T-cell (primary cell): ENCODE measurements at regions not wholly inside any gene's neighbourhood (a gene's known extent, or its start where the extent isn't known, plus 50 kb on each side); places are given as distances from the start of the nearest gene placed in this dataset.

Experiments
- ATAC-seq, 4 experiments: fragments of 200-7000 bp in 3 of 4; fragments of 150-1000 bp in 1 of 4; cut with Tn5 transposase; replicated peaks in 1 of 4; 1 replicate in 3 of 4; 2 replicates in 1 of 4; pipeline ENCODE4 v1.10.0; 2021; ENCODE audit warnings: moderate library complexity in 3 of 4, mild to moderate bottlenecking in 2 of 4, moderate number of reproducible peaks in 1 of 4
- CTCF ChIA-PET, 2 donors: fragments of 300-600 bp; sonication (Branson Sonifier 250); formaldehyde crosslinking; loops; one replicate each; lab custom pipeline; 2022; ENCODE audit warnings: antibody characterized with exemption in 2 of 2; lab: Charles Lee
- POLR2A ChIA-PET, 2 donors: fragments of 300-600 bp; sonication (Branson Sonifier 250); formaldehyde crosslinking; loops; one replicate each; lab custom pipeline; 2022; ENCODE audit warnings: antibody characterized with exemption in 2 of 2; lab: Charles Lee
- DNase-seq, 35 experiments: peaks; one replicate each; pipeline versions ENCODE4 v3.0.0 to v3.0.0-alpha.2; 2013 to 2023
- H3K27ac ChIP-seq: one replicate; pipeline ENCODE4 v1.5.1; 2013; ENCODE audit warnings: low read length
- H3K27me3 ChIP-seq, 2 experiments: replicated peaks in 1 of 2; 1 replicate in 1 of 2; 2 replicates in 1 of 2; pipeline versions ENCODE4 v1.6.1 to v1.7.0; 2013; ENCODE audit warnings: low read length in 1 of 2, mixed read lengths in 1 of 2; ENCODE audit not compliant: control insufficient read depth in 2 of 2, insufficient read depth in 2 of 2; ENCODE audit errors: extremely low read depth in 1 of 2
- H3K36me3 ChIP-seq, 2 donors: 1 replicate in 1 of 2; 2 replicates in 1 of 2; pipeline versions ENCODE4 v1.6.1 to v1.7.0; 2013; ENCODE audit warnings: low read length in 1 of 2; ENCODE audit not compliant: control insufficient read depth in 2 of 2, insufficient read depth in 1 of 2; ENCODE audit errors: extremely low read depth in 1 of 2
- H3K4me1 ChIP-seq, 2 experiments: 1 replicate in 1 of 2; 2 replicates in 1 of 2; pipeline versions ENCODE4 v1.6.1 to v1.7.0; 2013; ENCODE audit warnings: low read length in 2 of 2, mixed read lengths in 1 of 2; ENCODE audit not compliant: insufficient read depth in 2 of 2, control insufficient read depth in 1 of 2; ENCODE audit errors: extremely low read depth in 1 of 2
- H3K4me3 ChIP-seq, 2 donors: 1 replicate in 1 of 2; 2 replicates in 1 of 2; pipeline versions ENCODE4 v1.5.1 to v1.7.0; 2013; ENCODE audit warnings: mild to moderate bottlenecking in 2 of 2, low read length in 1 of 2, moderate library complexity in 1 of 2; ENCODE audit not compliant: control insufficient read depth in 1 of 2; ENCODE audit errors: extremely low read depth in 1 of 2
- H3K9me3 ChIP-seq: 2 replicates; pipeline ENCODE4 v1.7.0; 2013
- H3K27ac Mint-ChIP-seq, 2 donors: one replicate each; pipeline ENCODE4 v1.8.0; 2020 to 2021; ENCODE audit warnings: mild to moderate bottlenecking in 2 of 2, mixed read lengths in 2 of 2
- H3K27me3 Mint-ChIP-seq, 2 donors: one replicate each; pipeline ENCODE4 v1.8.0; 2021 to 2022; ENCODE audit warnings: mixed read lengths in 2 of 2
- H3K36me3 Mint-ChIP-seq: one replicate; pipeline ENCODE4 v1.8.0; 2021; ENCODE audit warnings: mixed read lengths
- H3K4me1 Mint-ChIP-seq, 3 donors: one replicate each; pipeline ENCODE4 v1.8.0; 2020 to 2022; ENCODE audit warnings: mixed read lengths in 3 of 3, mild to moderate bottlenecking in 1 of 3
- H3K4me3 Mint-ChIP-seq, 3 donors: one replicate each; pipeline ENCODE4 v1.8.0; 2020 to 2022; ENCODE audit warnings: mild to moderate bottlenecking in 3 of 3, mixed read lengths in 3 of 3, moderate library complexity in 3 of 3
- H3K9me3 Mint-ChIP-seq, 3 donors: one replicate each; pipeline ENCODE4 v1.8.0; 2020 to 2022; ENCODE audit warnings: mixed read lengths in 3 of 3
- WGBS: methylation state at CpG from one replicate; pipeline ENCODE4 v1.1.5; 2013; ENCODE audit warnings: missing lambda C conversion rate; ENCODE audit not compliant: insufficient coverage; 5-methylcytosine and 5-hydroxymethylcytosine counted together

DNA sequence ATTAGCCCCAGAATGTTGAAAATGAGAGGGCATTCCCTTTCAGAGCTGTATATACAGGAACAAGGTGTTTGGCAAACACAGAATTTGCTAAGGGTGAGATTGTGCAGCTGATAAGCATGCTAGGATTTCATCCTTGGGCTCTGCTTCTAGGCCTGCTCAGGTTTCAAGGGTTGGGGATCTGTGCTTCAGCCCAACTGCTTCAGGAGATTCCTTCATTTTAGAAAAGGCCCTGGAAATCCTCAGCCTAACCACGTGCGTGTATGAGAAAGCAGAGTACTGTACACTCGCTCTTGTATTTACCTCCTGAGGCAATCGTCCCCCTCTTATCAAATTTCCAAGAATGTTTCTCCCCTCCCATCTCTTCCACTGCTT is 291.6 kb upstream of the ARGLU1 start:
- H3K4me1 Mint-ChIP-seq = no peaks in the 10 kb centered on the region
- no peaks in the 10 kb centered on the region for H3K36me3 ChIP-seq
- peaks cover 0 to 2% (median 0%) of the 10 kb centered on the region in 3 donors for H3K9me3 Mint-ChIP-seq
- ChIA-PET POLR2A (no interaction called here), CTCF (no interaction called here)
- WGBS = 76% methylated on average over 4 of the region's 4 CpGs
- no peak overlapping the region for H3K4me3 Mint-ChIP-seq
- ATAC-seq = no peak
- H3K27me3 ChIP-seq = no peaks in the 10 kb centered on the region
- no peaks in the 10 kb centered on the region for H3K4me1 ChIP-seq
- H3K9me3 ChIP-seq = no peaks in the 10 kb centered on the region
- H3K27ac Mint-ChIP-seq = no peak overlapping the region
- H3K4me3 ChIP-seq = no peak overlapping the region
- DNase-seq = no peak
- no peak overlapping the region for H3K27ac ChIP-seq
- no peaks in the 10 kb centered on the region for H3K27me3 Mint-ChIP-seq
- no peaks in the 10 kb centered on the region for H3K36me3 Mint-ChIP-seq

DNA sequence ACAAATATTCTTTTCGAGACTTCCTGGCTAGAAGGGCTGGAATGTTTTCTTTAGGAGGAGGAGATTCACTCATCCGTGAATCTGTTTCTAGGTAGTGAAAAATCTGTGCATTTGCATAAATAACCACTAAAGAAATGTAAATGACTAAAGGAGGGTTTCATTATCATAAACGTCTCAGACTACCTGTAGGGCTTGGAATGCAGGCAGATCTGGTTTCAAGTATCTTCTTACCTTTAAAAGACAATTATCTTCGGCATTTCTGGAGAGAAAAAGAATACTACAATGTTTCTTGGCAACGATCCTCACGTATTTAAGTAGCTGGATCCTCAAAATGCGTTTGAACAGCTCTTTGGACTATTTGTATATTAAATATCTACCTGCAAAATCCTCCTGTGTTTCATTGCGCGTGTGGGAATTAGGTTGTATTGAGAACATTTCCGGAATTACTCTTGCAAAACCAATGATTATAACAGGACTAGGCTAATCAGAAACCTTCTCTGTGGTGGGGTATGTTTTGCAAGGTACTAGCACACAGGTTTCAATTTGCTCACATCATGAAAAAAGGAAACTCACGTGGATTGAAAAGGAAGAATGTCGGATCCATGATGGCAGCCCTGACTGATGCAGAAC is 291.1 kb upstream of the ARGLU1 start:
- H3K27me3 ChIP-seq = no peaks in the 10 kb centered on the region
- Mint-ChIP-seq H3K4me3 (no peak overlapping the region), H3K27me3 (no peaks in the 10 kb centered on the region), H3K9me3 (peaks cover 0 to 2% (median 0%) of the 10 kb centered on the region in 3 donors), H3K36me3 (no peaks in the 10 kb centered on the region), H3K27ac (no peak overlapping the region), H3K4me1 (no peaks in the 10 kb centered on the region)
- H3K4me3 ChIP-seq = no peak overlapping the region
- H3K4me1 ChIP-seq = no peaks in the 10 kb centered on the region
- DNase-seq (no peak), ATAC-seq (no peak)
- CTCF ChIA-PET = no interaction called here
- H3K9me3 ChIP-seq = no peaks in the 10 kb centered on the region
- POLR2A ChIA-PET = no interaction called here
- no peak overlapping the region for H3K27ac ChIP-seq
- WGBS = 80% methylated on average over 1 of the region's 12 CpGs
- no peaks in the 10 kb centered on the region for H3K36me3 ChIP-seq

- DNase-seq (no peak), ATAC-seq (no peak)
- CTCF ChIA-PET = no interaction called here
- no peaks in the 10 kb centered on the region for H3K36me3 ChIP-seq
- no peak overlapping the region for H3K27ac Mint-ChIP-seq
- 40% methylated on average over 1 of the region's 8 CpGs for WGBS
- H3K4me3 ChIP-seq = no peak overlapping the region
- POLR2A ChIA-PET = no interaction called here
- H3K4me1 Mint-ChIP-seq = no peaks in the 10 kb centered on the region
- no peak overlapping the region for H3K4me3 Mint-ChIP-seq
- peaks cover 0 to under 1% of the 10 kb centered on the region in 2 donors for H3K27me3 Mint-ChIP-seq
- no peaks in the 10 kb centered on the region for H3K9me3 Mint-ChIP-seq
- no peaks in the 10 kb centered on the region for H3K4me1 ChIP-seq
- no peaks in the 10 kb centered on the region for H3K9me3 ChIP-seq
- H3K27ac ChIP-seq = no peak overlapping the region
- H3K36me3 Mint-ChIP-seq = no peaks in the 10 kb centered on the region
- no peaks in the 10 kb centered on the region for H3K27me3 ChIP-seq
These were observed 284.5 kb upstream of the ARGLU1 start for GRCh38 chr13:106852436-106852835.

DNA sequence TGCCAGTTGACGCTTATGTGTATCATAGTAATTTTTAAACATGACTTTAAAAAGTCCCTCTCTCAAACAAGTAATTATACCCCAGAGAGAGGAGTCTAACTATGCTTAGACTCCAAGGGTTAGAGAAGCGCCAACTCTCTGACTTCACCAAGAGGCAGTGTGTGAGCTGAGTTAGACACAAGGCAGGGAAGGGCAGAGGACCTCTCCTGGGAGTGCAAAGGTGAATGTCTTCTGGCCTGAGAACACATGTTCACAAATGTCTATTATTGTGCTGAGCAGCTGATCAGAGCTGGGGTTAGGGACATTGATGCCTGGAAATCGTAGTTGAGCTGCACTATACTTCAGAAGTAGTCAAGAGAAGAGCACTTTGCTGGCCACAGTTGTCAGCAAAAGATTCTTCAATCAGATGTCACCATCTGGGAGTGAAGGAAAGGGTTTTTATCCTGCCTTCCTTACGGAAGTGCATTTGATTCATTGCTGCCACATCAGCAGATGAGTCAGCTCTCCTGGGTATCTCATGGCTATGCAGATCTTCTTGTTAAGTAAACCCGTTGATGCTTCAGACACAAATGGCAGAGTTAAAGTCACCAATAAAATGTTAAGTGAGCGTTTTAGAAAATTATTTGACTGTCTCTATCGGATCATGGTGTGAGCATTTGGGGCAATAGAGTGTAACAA is 283.2 kb upstream of the ARGLU1 start:
- no peaks in the 10 kb centered on the region for H3K4me1 ChIP-seq
- no peak for ATAC-seq
- no peaks in the 10 kb centered on the region for H3K36me3 ChIP-seq
- H3K27me3 ChIP-seq = no peaks in the 10 kb centered on the region
- H3K4me1 Mint-ChIP-seq = no peaks in the 10 kb centered on the region
- 100% methylated on average over 1 of the region's 7 CpGs for WGBS
- no peaks in the 10 kb centered on the region for H3K9me3 Mint-ChIP-seq
- ChIA-PET CTCF (no interaction called here), POLR2A (interaction anchor here in 1 of 2 donors (0.6 kb wide), 1 partner anchor 433 kb away, joined by 4 read pairs; no protein-coding TSS in a partner anchor)
- H3K4me3 ChIP-seq = no peak overlapping the region
- DNase-seq = no peak
- no peaks in the 10 kb centered on the region for H3K9me3 ChIP-seq
- H3K27me3 Mint-ChIP-seq = peaks cover 0 to 2% of the 10 kb centered on the region in 2 donors
- no peak overlapping the region for H3K4me3 Mint-ChIP-seq
- no peak overlapping the region for H3K27ac ChIP-seq
- no peaks in the 10 kb centered on the region for H3K36me3 Mint-ChIP-seq
- no peak overlapping the region for H3K27ac Mint-ChIP-seq

GRCh38 chr13:106846571-106847448 is 278.9 kb upstream of the ARGLU1 start:
- H3K27me3 ChIP-seq = no peaks in the 10 kb centered on the region
- 80% methylated on average over 1 of the region's 5 CpGs for WGBS
- no peak for DNase-seq
- Mint-ChIP-seq H3K27me3 (peaks cover 0 to 2% of the 10 kb centered on the region in 2 donors), H3K4me3 (no peak overlapping the region), H3K9me3 (no peaks in the 10 kb centered on the region), H3K4me1 (no peaks in the 10 kb centered on the region), H3K27ac (no peak overlapping the region), H3K36me3 (no peaks in the 10 kb centered on the region)
- H3K4me1 ChIP-seq = no peaks in the 10 kb centered on the region
- H3K9me3 ChIP-seq = no peaks in the 10 kb centered on the region
- CTCF ChIA-PET = interaction anchor here in 1 of 2 donors (0.7 kb wide), 1 partner anchor 12 kb away, joined by 3 read pairs; no protein-coding TSS in a partner anchor
- POLR2A ChIA-PET = no interaction called here
- no peak overlapping the region for H3K4me3 ChIP-seq
- no peak overlapping the region for H3K27ac ChIP-seq
- no peak for ATAC-seq
- no peaks in the 10 kb centered on the region for H3K36me3 ChIP-seq

GRCh38 chr13:106836186-106836802 is 268.4 kb upstream of the ARGLU1 start:
- H3K4me3 Mint-ChIP-seq = no peak overlapping the region
- ChIA-PET CTCF (no interaction called here), POLR2A (no interaction called here)
- DNase-seq (no peak), ATAC-seq (no peak)
- no peaks in the 10 kb centered on the region for H3K4me1 Mint-ChIP-seq
- peaks cover 0 to 2% of the 10 kb centered on the region in 2 donors for H3K27me3 Mint-ChIP-seq
- H3K27me3 ChIP-seq = no peaks in the 10 kb centered on the region
- no peaks in the 10 kb centered on the region for H3K36me3 Mint-ChIP-seq
- no peaks in the 10 kb centered on the region for H3K4me1 ChIP-seq
- H3K9me3 ChIP-seq = no peaks in the 10 kb centered on the region
- H3K9me3 Mint-ChIP-seq = peaks cover 0 to 14% (median 3%) of the 10 kb centered on the region in 3 donors
- H3K36me3 ChIP-seq = no peaks in the 10 kb centered on the region
- no peak overlapping the region for H3K27ac Mint-ChIP-seq
- 80% methylated on average over 1 of the region's 4 CpGs for WGBS
- H3K27ac ChIP-seq = no peak overlapping the region
- H3K4me3 ChIP-seq = no peak overlapping the region
